GM19351 (cell line): ENCODE measurements at regions not wholly inside any gene's neighbourhood (a gene's known extent, or its start where the extent isn't known, plus 50 kb on each side); places are given as distances from the start of the nearest gene placed in this dataset.

ENCODE experiments used
- ATAC-seq: cut with Tn5 transposase; IDR thresholded peaks from one replicate; pipeline ENCODE4 v1.9.1; 2021; ENCODE audit warnings: mild to moderate bottlenecking, moderate library complexity; ENCODE audit not compliant: unreplicated experiment

GRCh38 chr6:44657206-44657819, 269.8 kb downstream of the CDC5L start:
- ATAC-seq = no peak

- no peak for ATAC-seq
These were observed 271.1 kb downstream of the CDC5L start for GRCh38 chr6:44658571-44658970.

- ATAC-seq = no peak
These were observed 272.2 kb downstream of the CDC5L start for GRCh38 chr6:44659726-44660125.

- no peak for ATAC-seq
These were observed 273.2 kb downstream of the CDC5L start for GRCh38 chr6:44660561-44661220.

GRCh38 chr6:44661221-44662008, 273.9 kb downstream of the CDC5L start:
- no peak for ATAC-seq

GRCh38 chr6:44662461-44663121, 275.1 kb downstream of the CDC5L start:
- no peak for ATAC-seq

- no peak for ATAC-seq
These were observed 276.5 kb downstream of the CDC5L start for GRCh38 chr6:44663860-44664634.

- no peak for ATAC-seq
These were observed 277.2 kb downstream of the CDC5L start for GRCh38 chr6:44664716-44665115.

GRCh38 chr6:44665143-44665542, 277.6 kb downstream of the CDC5L start:
- no peak for ATAC-seq

- no peak for ATAC-seq
These were observed 278.2 kb downstream of the CDC5L start for GRCh38 chr6:44665683-44666082.

- ATAC-seq = no peak
These were observed 278.8 kb downstream of the CDC5L start for GRCh38 chr6:44666324-44666723.

GRCh38 chr6:44667226-44667625, 279.7 kb downstream of the CDC5L start:
- no peak for ATAC-seq

- no peak for ATAC-seq
These were observed 280.3 kb downstream of the CDC5L start for GRCh38 chr6:44667668-44668390.

- no peak for ATAC-seq
These were observed 281.0 kb downstream of the CDC5L start for GRCh38 chr6:44668391-44668930.

GRCh38 chr6:44668976-44669934, 281.7 kb downstream of the CDC5L start:
- ATAC-seq = no peak

GRCh38 chr6:44670146-44670545, 282.6 kb downstream of the CDC5L start:
- no peak for ATAC-seq

GRCh38 chr6:44671333-44671732, 283.8 kb downstream of the CDC5L start:
- ATAC-seq = no peak

- ATAC-seq = no peak
These were observed 284.6 kb downstream of the CDC5L start for GRCh38 chr6:44672086-44672485.

- no peak for ATAC-seq
These were observed 285.3 kb downstream of the CDC5L start for GRCh38 chr6:44672841-44673240.
